ENCODE measurements at regions not wholly inside any gene's neighbourhood (a gene's known extent, or its start where the extent isn't known, plus 50 kb on each side); places are given as distances from the start of the nearest gene placed in this dataset.

DNA sequence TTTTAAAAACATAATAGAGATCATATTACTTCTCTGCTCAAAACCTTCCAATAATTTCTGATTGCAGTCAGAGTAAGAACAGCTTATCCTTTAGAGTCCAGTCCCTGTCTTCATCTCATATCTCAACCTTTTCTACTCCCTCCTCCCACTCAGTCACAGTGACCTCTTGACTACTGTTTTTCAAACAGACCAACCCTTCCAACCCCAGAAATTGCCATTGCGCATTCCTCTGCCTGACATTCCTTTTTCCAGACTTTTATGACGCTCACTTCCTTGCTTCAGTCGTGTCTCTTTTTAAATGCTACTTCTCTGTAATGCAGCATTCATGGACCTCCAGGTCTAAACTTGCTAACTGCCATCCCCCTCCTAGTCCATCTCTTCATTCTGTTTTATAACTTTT lies 800.5 kb downstream of the BRINP1 start:
- Histone ChIP-seq H3K27ac (ENCODE audit: low read depth in 2 of 2, low read length in 2 of 2) (no peak overlapping the region), H3K36me3 (ENCODE audit: control insufficient read depth in 2 of 3, insufficient read depth in 3 of 3, low read length in 3 of 3) (no peaks in the 10 kb centered on the region), H3K4me1 (ENCODE audit: control insufficient read depth in 2 of 3, insufficient read depth in 2 of 3, low read depth in 1 of 3, low read length in 3 of 3) (no peaks in the 10 kb centered on the region), H3K9ac (ENCODE audit: low read length in 3 of 3) (no peak overlapping the region), H3K27me3 (ENCODE audit: control insufficient read depth, insufficient read depth, low read length) (no peaks in the 10 kb centered on the region), H3K9me3 (ENCODE audit: control insufficient read depth in 2 of 3, insufficient read depth in 1 of 3, low read length in 3 of 3) (no peaks in the 10 kb centered on the region), H3K4me3 (ENCODE audit: low read length in 3 of 3) (no peak overlapping the region)
- intact Hi-C loops (cut with DNase I): no loop called here
- TF ChIP-seq, protein P1, sequence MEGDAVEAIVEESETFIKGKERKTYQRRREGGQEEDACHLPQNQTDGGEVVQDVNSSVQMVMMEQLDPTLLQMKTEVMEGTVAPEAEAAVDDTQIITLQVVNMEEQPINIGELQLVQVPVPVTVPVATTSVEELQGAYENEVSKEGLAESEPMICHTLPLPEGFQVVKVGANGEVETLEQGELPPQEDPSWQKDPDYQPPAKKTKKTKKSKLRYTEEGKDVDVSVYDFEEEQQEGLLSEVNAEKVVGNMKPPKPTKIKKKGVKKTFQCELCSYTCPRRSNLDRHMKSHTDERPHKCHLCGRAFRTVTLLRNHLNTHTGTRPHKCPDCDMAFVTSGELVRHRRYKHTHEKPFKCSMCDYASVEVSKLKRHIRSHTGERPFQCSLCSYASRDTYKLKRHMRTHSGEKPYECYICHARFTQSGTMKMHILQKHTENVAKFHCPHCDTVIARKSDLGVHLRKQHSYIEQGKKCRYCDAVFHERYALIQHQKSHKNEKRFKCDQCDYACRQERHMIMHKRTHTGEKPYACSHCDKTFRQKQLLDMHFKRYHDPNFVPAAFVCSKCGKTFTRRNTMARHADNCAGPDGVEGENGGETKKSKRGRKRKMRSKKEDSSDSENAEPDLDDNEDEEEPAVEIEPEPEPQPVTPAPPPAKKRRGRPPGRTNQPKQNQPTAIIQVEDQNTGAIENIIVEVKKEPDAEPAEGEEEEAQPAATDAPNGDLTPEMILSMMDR (IDR thresholded peaks at IDR 0.05; ENCODE audit: borderline replicate concordance, extremely low read depth, insufficient read depth): no peak
- no peak for FAIRE-seq
- DNase-seq: no peak

DNA sequence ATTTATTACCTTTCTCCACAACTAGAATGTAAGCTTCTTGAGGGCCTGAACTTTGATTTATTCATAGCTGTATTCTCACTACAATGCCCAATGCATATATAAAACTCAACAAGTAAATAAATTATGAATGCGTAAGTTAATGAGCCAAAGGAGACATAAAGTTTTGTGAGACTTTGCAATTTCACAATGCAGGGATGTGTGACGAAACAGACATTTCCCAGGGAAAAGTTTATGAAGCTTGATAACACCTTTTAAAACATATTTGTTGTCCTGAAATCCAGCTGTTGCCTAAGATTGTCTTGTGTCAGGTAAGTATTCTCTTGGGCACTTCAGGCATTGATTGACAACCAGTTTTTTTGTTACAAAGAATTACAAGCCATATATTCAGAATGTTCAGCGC lies 800.1 kb downstream of the BRINP1 start:
- DNase-seq (no peak), FAIRE-seq (no peak)
- Histone ChIP-seq H3K9me3 (ENCODE audit: control insufficient read depth in 2 of 3, insufficient read depth in 1 of 3, low read length in 3 of 3) (no peaks in the 10 kb centered on the region), H3K9ac (ENCODE audit: low read length in 3 of 3) (no peak overlapping the region), H3K27me3 (ENCODE audit: control insufficient read depth, insufficient read depth, low read length) (no peaks in the 10 kb centered on the region), H3K27ac (ENCODE audit: low read depth in 2 of 2, low read length in 2 of 2) (no peak overlapping the region), H3K4me1 (ENCODE audit: control insufficient read depth in 2 of 3, insufficient read depth in 2 of 3, low read depth in 1 of 3, low read length in 3 of 3) (no peaks in the 10 kb centered on the region), H3K4me3 (ENCODE audit: low read length in 3 of 3) (no peak overlapping the region), H3K36me3 (ENCODE audit: control insufficient read depth in 2 of 3, insufficient read depth in 3 of 3, low read length in 3 of 3) (no peaks in the 10 kb centered on the region)
- TF ChIP-seq, protein P1 (IDR thresholded peaks at IDR 0.05; ENCODE audit: borderline replicate concordance, extremely low read depth, insufficient read depth): no peak
- intact Hi-C loops (cut with DNase I): no loop called here

DNA sequence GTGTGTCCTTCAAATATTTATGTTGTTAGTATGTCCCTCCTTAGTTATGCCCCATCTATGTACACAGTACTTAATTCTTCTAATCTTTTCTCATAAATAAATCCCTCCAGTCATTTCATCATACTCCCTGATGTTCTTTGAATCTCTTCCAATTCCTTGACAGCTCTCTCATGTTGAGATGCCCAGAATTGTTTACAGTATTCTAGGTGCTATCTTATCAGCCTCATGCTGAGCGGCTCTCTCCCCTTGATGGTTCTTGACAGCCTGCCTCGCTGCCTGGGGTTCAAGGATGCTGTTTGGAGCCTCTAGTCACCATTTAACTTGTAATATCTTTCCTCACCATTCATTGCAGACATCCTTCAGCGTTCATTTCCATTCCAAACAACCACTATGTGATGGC lies 799.2 kb downstream of the BRINP1 start:
- Histone ChIP-seq H3K9me3 (ENCODE audit: control insufficient read depth in 2 of 3, insufficient read depth in 1 of 3, low read length in 3 of 3) (no peaks in the 10 kb centered on the region), H3K4me1 (ENCODE audit: control insufficient read depth in 2 of 3, insufficient read depth in 2 of 3, low read depth in 1 of 3, low read length in 3 of 3) (no peaks in the 10 kb centered on the region), H3K36me3 (ENCODE audit: control insufficient read depth in 2 of 3, insufficient read depth in 3 of 3, low read length in 3 of 3) (no peaks in the 10 kb centered on the region), H3K27ac (ENCODE audit: low read depth in 2 of 2, low read length in 2 of 2) (no peak overlapping the region), H3K27me3 (ENCODE audit: control insufficient read depth, insufficient read depth, low read length) (no peaks in the 10 kb centered on the region), H3K4me3 (ENCODE audit: low read length in 3 of 3) (no peak overlapping the region), H3K9ac (ENCODE audit: low read length in 3 of 3) (no peak overlapping the region)
- TF ChIP-seq, protein P1 (IDR thresholded peaks at IDR 0.05; ENCODE audit: borderline replicate concordance, extremely low read depth, insufficient read depth): no peak
- FAIRE-seq (no peak), DNase-seq (no peak)
- intact Hi-C loops (cut with DNase I): no loop called here

DNA sequence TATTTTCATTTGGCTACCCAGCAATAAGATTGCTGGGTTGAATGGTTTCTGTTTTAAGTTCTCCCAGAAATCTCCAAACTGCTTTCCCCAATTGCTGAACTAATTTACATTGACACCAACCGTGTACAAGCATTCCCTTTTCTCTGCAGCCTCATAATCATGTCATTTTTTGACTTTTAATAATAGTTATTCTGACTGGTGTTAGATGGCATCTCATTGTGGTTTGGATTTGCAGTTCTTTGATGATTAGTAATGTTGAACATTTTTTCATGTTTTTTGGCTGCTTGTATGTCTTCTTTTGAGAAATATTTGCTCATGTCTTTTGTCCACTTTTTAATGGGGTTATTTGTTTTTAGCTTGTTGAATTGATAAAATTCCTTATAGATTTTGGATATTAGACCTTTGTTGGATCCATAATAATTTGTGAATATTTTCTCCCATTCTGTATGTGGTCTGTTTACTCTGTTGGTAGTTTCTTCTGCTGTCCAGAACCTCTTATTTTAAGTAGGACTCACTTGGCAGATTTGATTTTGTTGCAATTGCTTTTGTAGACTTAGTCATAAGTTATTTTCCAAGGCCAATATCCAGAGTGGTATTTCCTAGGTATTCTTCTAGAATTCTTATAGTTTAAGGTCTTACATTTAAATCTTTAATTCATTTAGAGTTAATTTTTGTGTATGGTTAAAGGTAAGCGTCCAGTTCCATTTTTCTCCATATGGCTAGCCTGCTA lies 793.7 kb downstream of the BRINP1 start:
- Histone ChIP-seq H3K9ac (ENCODE audit: low read length in 3 of 3) (no peak overlapping the region), H3K4me3 (ENCODE audit: low read length in 3 of 3) (no peak overlapping the region), H3K36me3 (ENCODE audit: control insufficient read depth in 2 of 3, insufficient read depth in 3 of 3, low read length in 3 of 3) (no peaks in the 10 kb centered on the region), H3K27ac (ENCODE audit: low read depth in 2 of 2, low read length in 2 of 2) (no peak overlapping the region), H3K4me1 (ENCODE audit: control insufficient read depth in 2 of 3, insufficient read depth in 2 of 3, low read depth in 1 of 3, low read length in 3 of 3) (no peaks in the 10 kb centered on the region), H3K27me3 (ENCODE audit: control insufficient read depth, insufficient read depth, low read length) (no peaks in the 10 kb centered on the region), H3K9me3 (ENCODE audit: control insufficient read depth in 2 of 3, insufficient read depth in 1 of 3, low read length in 3 of 3) (peaks cover 0 to 3% (median 0%) of the 10 kb centered on the region in 3 donors)
- DNase-seq (no peak), FAIRE-seq (no peak)
- TF ChIP-seq, protein P1 (IDR thresholded peaks at IDR 0.05; ENCODE audit: borderline replicate concordance, extremely low read depth, insufficient read depth): no peak
- intact Hi-C loops (cut with DNase I): no loop called here
